ENCODE measurements at regions not wholly inside any gene's neighbourhood (a gene's known extent, or its start where the extent isn't known, plus 50 kb on each side); places are given as distances from the start of the nearest gene placed in this dataset.

- TF ChIP-seq CTCF (IDR thresholded peaks at IDR 0.05; ENCODE audit: low read depth, low read length) (no peak), POLR2A (IDR thresholded peaks at IDR 0.05; ENCODE audit: extremely low read depth, insufficient read length) (no peak), MAX (IDR thresholded peaks at IDR 0.05; ENCODE audit: low read depth, low read length) (no peak), MYC (IDR thresholded peaks at IDR 0.05; ENCODE audit: low read depth, low read length) (no peak)
Measured at GRCh38 chr2:137772451-137772850, 191.8 kb upstream of the HNMT start.
